ENCODE measurements at regions not wholly inside any gene's neighbourhood (a gene's known extent, or its start where the extent isn't known, plus 50 kb on each side); places are given as distances from the start of the nearest gene placed in this dataset.
"Not testable (repeated sequence)": the region's sequence is repeated elsewhere in the genome, so short reads cannot be mapped to it uniquely, and the experiment has no call there.

GRCh38 chr4:115233600-115233999, 120.2 kb upstream of the NDST4 start:
- DNase-seq (ENCODE audit: insufficient read length, low spot score) (no peak), FAIRE-seq (no peak)
- no peak for TF ChIP-seq PAX5 (IDR thresholded peaks at IDR 0.05; ENCODE audit: insufficient read depth, low read length, severe bottlenecking)
- TF ChIP-seq SPI1 (IDR thresholded peaks at IDR 0.05; ENCODE audit: low read depth, low read length) = no peak
- no peak for TF ChIP-seq POLR2A (IDR thresholded peaks at IDR 0.05; ENCODE audit: low read depth, low read length)
- no peak for TF ChIP-seq POLR2AphosphoS5 (IDR thresholded peaks at IDR 0.05; ENCODE audit: low read depth, low read length)
- no peak for TF ChIP-seq TAF1 (IDR thresholded peaks at IDR 0.05; ENCODE audit: low read depth, low read length)
- TF ChIP-seq POU2F2 (IDR thresholded peaks at IDR 0.05; ENCODE audit: low read depth, low read length) = no peak

DNA sequence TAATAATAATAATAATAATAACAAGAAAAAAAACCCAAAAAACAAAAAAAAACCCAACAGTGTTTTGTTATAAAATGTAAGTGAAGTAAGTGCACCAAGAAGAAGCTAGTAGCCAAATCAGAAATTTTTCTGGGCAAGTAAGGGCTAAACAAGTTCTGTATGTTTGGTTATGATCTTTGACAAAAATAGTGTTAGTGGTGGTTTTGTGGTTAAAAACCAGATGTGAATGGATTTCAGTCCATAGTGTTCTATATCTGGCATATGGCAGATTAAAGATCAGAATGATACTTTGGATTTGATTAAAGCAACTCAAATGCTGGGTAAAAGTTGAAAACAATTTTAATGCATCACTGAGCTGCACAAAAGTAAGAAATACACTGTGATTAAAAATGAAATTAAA, 116.5 kb upstream of the NDST4 start:
- FAIRE-seq = no peak
- TF ChIP-seq TAF1 (IDR thresholded peaks at IDR 0.05; ENCODE audit: low read depth, low read length) (no peak), POLR2AphosphoS5 (IDR thresholded peaks at IDR 0.05; ENCODE audit: low read depth, low read length) (no peak), POLR2A (IDR thresholded peaks at IDR 0.05; ENCODE audit: low read depth, low read length) (no peak), POU2F2 (IDR thresholded peaks at IDR 0.05; ENCODE audit: low read depth, low read length) (no peak), PAX5 (IDR thresholded peaks at IDR 0.05; ENCODE audit: insufficient read depth, low read length, severe bottlenecking) (no peak), SPI1 (IDR thresholded peaks at IDR 0.05; ENCODE audit: low read depth, low read length) (no peak)
- DNase-seq (ENCODE audit: insufficient read length, low spot score) = no peak

- TF ChIP-seq TAF1 (IDR thresholded peaks at IDR 0.05; ENCODE audit: low read depth, low read length) = no peak
- no peak for DNase-seq (ENCODE audit: insufficient read length, low spot score)
- no peak for FAIRE-seq
Measured at GRCh38 chr4:115228851-115229250, 115.4 kb upstream of the NDST4 start.

DNA sequence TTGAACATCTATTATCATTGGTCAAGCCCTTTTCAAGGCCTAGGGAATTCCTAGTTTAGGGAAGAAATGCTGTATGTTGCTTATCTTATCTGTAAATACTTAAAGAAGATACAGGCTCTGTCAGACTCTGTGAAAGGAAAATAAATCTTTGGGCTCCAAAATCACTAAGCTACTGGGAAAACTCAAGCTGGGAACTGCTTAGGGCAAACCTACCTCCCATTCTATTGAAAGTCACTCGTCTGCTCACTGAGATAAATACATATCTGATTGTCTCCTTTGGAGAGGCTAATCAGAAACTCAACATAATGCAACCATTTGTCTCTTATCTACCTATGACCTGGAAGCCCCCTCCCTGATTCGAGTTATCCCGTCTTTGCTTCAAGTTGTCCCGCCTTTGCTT, 108.6 kb upstream of the NDST4 start:
- TF ChIP-seq PAX5 (IDR thresholded peaks at IDR 0.05; ENCODE audit: insufficient read depth, low read length, severe bottlenecking) (no peak), TAF1 (IDR thresholded peaks at IDR 0.05; ENCODE audit: low read depth, low read length) (no peak)
- FAIRE-seq (no peak), DNase-seq (ENCODE audit: insufficient read length, low spot score) (no peak)

DNA sequence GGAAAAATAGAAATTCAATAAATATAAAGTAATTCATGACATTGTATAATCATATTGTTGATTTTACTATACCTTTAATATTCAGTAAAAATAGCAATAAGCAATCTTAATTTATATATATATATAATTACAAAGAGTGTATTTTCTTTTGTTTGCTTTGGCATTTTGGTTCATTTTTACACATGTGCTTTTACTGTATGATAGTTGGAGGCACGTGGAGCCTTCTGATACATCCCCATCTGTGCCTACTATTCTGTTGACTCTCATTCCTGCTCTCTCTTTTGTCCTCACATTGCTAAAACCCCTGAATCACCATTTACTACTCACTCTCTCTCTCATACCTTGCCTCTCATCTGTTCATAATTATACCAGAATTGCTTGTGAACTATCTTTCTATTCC, 106.4 kb upstream of the NDST4 start:
- DNase-seq (ENCODE audit: insufficient read length, low spot score) (no peak), FAIRE-seq (no peak)
- TF ChIP-seq POU2F2 (IDR thresholded peaks at IDR 0.05; ENCODE audit: low read depth, low read length) (no peak), SPI1 (IDR thresholded peaks at IDR 0.05; ENCODE audit: low read depth, low read length) (no peak), POLR2A (IDR thresholded peaks at IDR 0.05; ENCODE audit: low read depth, low read length) (no peak), PAX5 (IDR thresholded peaks at IDR 0.05; ENCODE audit: insufficient read depth, low read length, severe bottlenecking) (no peak), POLR2AphosphoS5 (IDR thresholded peaks at IDR 0.05; ENCODE audit: low read depth, low read length) (no peak), TAF1 (IDR thresholded peaks at IDR 0.05; ENCODE audit: low read depth, low read length) (no peak)

GRCh38 chr4:115219315-115219860, 106.0 kb upstream of the NDST4 start:
- DNase-seq (ENCODE audit: insufficient read length, low spot score) = no peak
- FAIRE-seq = no peak

DNA sequence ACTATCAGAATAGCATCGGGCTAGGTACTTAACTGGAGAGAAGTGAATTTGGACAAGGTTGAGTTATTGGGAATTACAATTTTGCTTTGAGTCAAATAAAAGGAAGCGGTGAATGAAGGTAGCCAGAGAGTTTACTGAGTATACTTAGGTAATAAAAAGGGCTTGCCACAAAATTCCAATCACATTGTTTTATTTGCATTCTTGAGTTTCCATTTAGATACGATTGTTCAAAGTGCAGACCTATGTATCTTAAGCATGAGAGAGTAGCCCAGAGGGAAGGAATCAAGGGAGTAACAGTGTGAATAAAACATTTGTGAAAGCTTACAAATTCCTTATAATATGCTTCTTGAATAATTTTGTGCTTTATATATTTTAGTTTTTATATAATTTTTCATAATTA, 102.5 kb upstream of the NDST4 start:
- TF ChIP-seq POLR2A (IDR thresholded peaks at IDR 0.05; ENCODE audit: low read depth, low read length) = no peak
- TF ChIP-seq POU2F2 (IDR thresholded peaks at IDR 0.05; ENCODE audit: low read depth, low read length) = no peak
- TF ChIP-seq SPI1 (IDR thresholded peaks at IDR 0.05; ENCODE audit: low read depth, low read length) = no peak
- no peak for TF ChIP-seq POLR2AphosphoS5 (IDR thresholded peaks at IDR 0.05; ENCODE audit: low read depth, low read length)
- no peak for DNase-seq (ENCODE audit: insufficient read length, low spot score)
- FAIRE-seq = no peak

More at GRCh38 chr4:115219315-115219860, 106.0 kb upstream of the NDST4 start:
- no peak for TF ChIP-seq TAF1 (IDR thresholded peaks at IDR 0.05; ENCODE audit: low read depth, low read length)
- TF ChIP-seq POU2F2 (IDR thresholded peaks at IDR 0.05; ENCODE audit: low read depth, low read length) = no peak
- no peak for TF ChIP-seq POLR2A (IDR thresholded peaks at IDR 0.05; ENCODE audit: low read depth, low read length)
- TF ChIP-seq POLR2AphosphoS5 (IDR thresholded peaks at IDR 0.05; ENCODE audit: low read depth, low read length) = no peak
- no peak for TF ChIP-seq SPI1 (IDR thresholded peaks at IDR 0.05; ENCODE audit: low read depth, low read length)
- TF ChIP-seq PAX5 (IDR thresholded peaks at IDR 0.05; ENCODE audit: insufficient read depth, low read length, severe bottlenecking) = no peak

DNA sequence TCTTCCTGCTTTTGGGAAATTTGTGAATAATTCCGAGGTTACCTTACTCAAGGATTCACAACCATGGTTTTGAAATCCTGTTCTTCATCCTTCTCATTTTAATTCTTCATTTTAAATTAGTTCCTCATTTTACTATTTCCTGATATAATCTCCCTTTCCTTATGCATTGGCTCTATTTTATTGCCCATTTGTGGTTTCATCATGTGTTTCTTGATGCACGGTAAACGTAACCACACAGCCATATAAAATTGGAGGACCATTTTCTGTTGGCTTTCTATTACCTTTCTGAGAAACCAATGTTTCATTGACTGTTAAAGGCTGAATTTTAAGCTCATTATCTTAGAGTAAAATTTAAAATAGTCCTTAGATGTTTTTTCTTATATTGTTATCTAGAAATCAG, 100.3 kb upstream of the NDST4 start:
- FAIRE-seq (no peak), DNase-seq (ENCODE audit: insufficient read length, low spot score) (no peak)
- TF ChIP-seq POLR2A (IDR thresholded peaks at IDR 0.05; ENCODE audit: low read depth, low read length) (no peak), SPI1 (IDR thresholded peaks at IDR 0.05; ENCODE audit: low read depth, low read length) (no peak), TAF1 (IDR thresholded peaks at IDR 0.05; ENCODE audit: low read depth, low read length) (no peak), POLR2AphosphoS5 (IDR thresholded peaks at IDR 0.05; ENCODE audit: low read depth, low read length) (no peak), POU2F2 (IDR thresholded peaks at IDR 0.05; ENCODE audit: low read depth, low read length) (no peak), PAX5 (IDR thresholded peaks at IDR 0.05; ENCODE audit: insufficient read depth, low read length, severe bottlenecking) (no peak)

- TF ChIP-seq POLR2AphosphoS5 (IDR thresholded peaks at IDR 0.05; ENCODE audit: low read depth, low read length) (no peak), SPI1 (IDR thresholded peaks at IDR 0.05; ENCODE audit: low read depth, low read length) (no peak), TAF1 (IDR thresholded peaks at IDR 0.05; ENCODE audit: low read depth, low read length) (no peak), PAX5 (IDR thresholded peaks at IDR 0.05; ENCODE audit: insufficient read depth, low read length, severe bottlenecking) (no peak), POLR2A (IDR thresholded peaks at IDR 0.05; ENCODE audit: low read depth, low read length) (no peak), POU2F2 (IDR thresholded peaks at IDR 0.05; ENCODE audit: low read depth, low read length) (no peak)
- no peak for FAIRE-seq
- no peak for DNase-seq (ENCODE audit: insufficient read length, low spot score)
Measured at GRCh38 chr4:115201042-115201330, 87.6 kb upstream of the NDST4 start.

DNA sequence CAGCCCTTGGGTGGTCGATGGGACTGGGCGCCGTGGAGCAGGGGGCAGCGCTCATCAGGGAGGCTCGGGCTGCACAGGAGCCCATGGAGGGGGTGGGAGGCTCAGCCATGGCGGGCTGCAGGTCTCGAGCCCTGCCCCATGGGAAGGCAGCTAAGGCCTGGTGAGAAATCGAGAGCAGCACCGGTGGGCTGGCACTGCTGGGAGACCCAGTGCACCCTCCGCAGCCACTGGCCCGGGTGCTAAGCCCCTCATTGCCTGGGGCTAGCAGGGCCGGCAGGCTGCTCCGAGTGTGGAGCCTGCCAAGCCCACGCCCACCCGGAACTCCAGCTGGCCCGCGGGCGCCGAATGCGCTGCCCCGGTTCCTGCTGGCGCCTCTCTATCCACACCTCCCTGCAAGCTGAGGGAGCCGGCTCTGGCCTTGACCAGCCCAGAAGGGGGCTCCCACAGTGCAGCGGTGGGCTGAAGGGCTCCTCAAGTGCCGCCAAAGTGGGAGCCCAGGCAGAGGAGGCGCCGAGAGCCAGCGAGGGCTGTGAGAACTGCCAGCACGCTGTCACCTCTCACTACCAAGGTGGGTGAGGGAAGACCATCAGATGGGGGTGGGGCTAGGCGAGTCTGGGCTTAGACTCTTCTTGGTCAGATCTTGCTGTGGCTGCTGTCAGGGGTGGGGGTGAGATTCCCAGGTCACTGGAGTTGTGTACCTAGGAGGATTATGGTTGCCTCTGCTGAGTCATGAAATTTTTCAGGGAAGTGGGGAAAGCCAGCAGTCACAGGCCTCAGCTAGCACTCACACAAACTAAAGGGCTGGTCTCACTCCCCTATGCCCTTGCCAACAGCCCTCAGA, 87.0 kb upstream of the NDST4 start:
- FAIRE-seq; DNase-seq (ENCODE audit: insufficient read length, low spot score): not testable (repeated sequence)

GRCh38 chr4:115194612-115195011, 81.2 kb upstream of the NDST4 start:
- DNase-seq (ENCODE audit: insufficient read length, low spot score); FAIRE-seq: not testable (repeated sequence)

Data from GM12891 (cell line).